WERI-Rb-1 (cell line): ENCODE measurements at regions not wholly inside any gene's neighbourhood (a gene's known extent, or its start where the extent isn't known, plus 50 kb on each side); places are given as distances from the start of the nearest gene placed in this dataset.
"Not testable (repeated sequence)": the region's sequence is repeated elsewhere in the genome, so short reads cannot be mapped to it uniquely, and the experiment has no call there.

ENCODE experiments used
- DNase-seq: peaks from one replicate; pipeline ENCODE4 v3.0.0-alpha.2; 2020
- H3K27ac ChIP-seq: fragments of 250-450 bp; sonication (Bioruptor Pico); 2 replicates; pipeline ENCODE4 v1.5.1; 2020; ENCODE audit warnings: mild to moderate bottlenecking, moderate library complexity
- H3K27me3 ChIP-seq: fragments of 250-450 bp; sonication (Bioruptor Pico); 2 replicates; pipeline ENCODE4 v1.5.1; 2021; ENCODE audit warnings: mild to moderate bottlenecking, low read depth, moderate library complexity; ENCODE audit not compliant: insufficient read depth, severe bottlenecking
- H3K36me3 ChIP-seq: fragments of 250-450 bp; sonication (Bioruptor Pico); 2 replicates; pipeline ENCODE4 v1.5.1; 2020; ENCODE audit warnings: mild to moderate bottlenecking, moderate library complexity
- H3K4me3 ChIP-seq: 2 replicates; pipeline ENCODE4 v1.5.1; 2011; ENCODE audit warnings: low read depth, mild to moderate bottlenecking, control low read depth, low read length
- H3K9me3 ChIP-seq: fragments of 250-450 bp; sonication (Bioruptor Pico); 2 replicates; pipeline ENCODE4 v1.5.1; 2021; ENCODE audit warnings: mild to moderate bottlenecking, moderate library complexity; ENCODE audit not compliant: severe bottlenecking
- CTCF ChIP-seq: IDR thresholded peaks from 2 replicates; pipeline ENCODE4 v1.5.1; 2011; ENCODE audit warnings: low read depth, mild to moderate bottlenecking, control low read depth, inconsistent platforms, low read length

GRCh38 chr13:60273971-60274527 is 110.3 kb upstream of the DIAPH3 start:
- no peak overlapping the region for H3K4me3 ChIP-seq
- H3K36me3 ChIP-seq, result no peaks in the 10 kb centered on the region
- no peak overlapping the region for H3K27ac ChIP-seq
- H3K27me3 ChIP-seq, result no peaks in the 10 kb centered on the region
- TF ChIP-seq CTCF, result no peak
- no peaks in the 10 kb centered on the region for H3K9me3 ChIP-seq
- no peak for DNase-seq

- no peak for TF ChIP-seq CTCF
- no peak overlapping the region for H3K27ac ChIP-seq
- H3K27me3 ChIP-seq, result no peaks in the 10 kb centered on the region
- H3K9me3 ChIP-seq, result no peaks in the 10 kb centered on the region
- DNase-seq, result no peak
- no peak overlapping the region for H3K4me3 ChIP-seq
- no peaks in the 10 kb centered on the region for H3K36me3 ChIP-seq
Measured at GRCh38 chr13:60274655-60275054, 110.9 kb upstream of the DIAPH3 start.

GRCh38 chr13:60275208-60275607 is 111.5 kb upstream of the DIAPH3 start:
- no peak overlapping the region for H3K4me3 ChIP-seq
- no peaks in the 10 kb centered on the region for H3K36me3 ChIP-seq
- no peak for TF ChIP-seq CTCF
- H3K27ac ChIP-seq, result no peak overlapping the region
- no peak for DNase-seq
- no peaks in the 10 kb centered on the region for H3K9me3 ChIP-seq
- H3K27me3 ChIP-seq, result no peaks in the 10 kb centered on the region

GRCh38 chr13:60280524-60280923 is 116.5 kb upstream of the TDRD3 start:
- H3K27me3 ChIP-seq, H3K27ac ChIP-seq, H3K4me3 ChIP-seq, H3K9me3 ChIP-seq, H3K36me3 ChIP-seq, DNase-seq: not testable (repeated sequence)

- Histone ChIP-seq H3K27me3 (no peaks in the 10 kb centered on the region), H3K4me3 (no peak overlapping the region), H3K36me3 (no peaks in the 10 kb centered on the region), H3K9me3 (no peaks in the 10 kb centered on the region), H3K27ac (no peak overlapping the region)
- DNase-seq, result no peak
- no peak for TF ChIP-seq CTCF
Measured at GRCh38 chr13:60282186-60282585, 114.8 kb upstream of the TDRD3 start.

- H3K4me3 ChIP-seq, result no peak overlapping the region
- H3K9me3 ChIP-seq, result no peaks in the 10 kb centered on the region
- DNase-seq, result no peak
- TF ChIP-seq CTCF, result no peak
- no peaks in the 10 kb centered on the region for H3K36me3 ChIP-seq
- H3K27me3 ChIP-seq, result no peaks in the 10 kb centered on the region
- no peak overlapping the region for H3K27ac ChIP-seq
Measured at GRCh38 chr13:60282708-60283107, 114.3 kb upstream of the TDRD3 start.
